Keratinocyte (primary cell): ENCODE measurements at regions not wholly inside any gene's neighbourhood (a gene's known extent, or its start where the extent isn't known, plus 50 kb on each side); places are given as distances from the start of the nearest gene placed in this dataset.

Experiments
- DNase-seq: peaks from one replicate; pipeline ENCODE4 v3.0.0-alpha.2; 2011; ENCODE audit warnings: low read depth, missing footprints, low spot score
- FAIRE-seq: peaks from 2 replicates; lab custom pipeline; 2011; peaks lifted over from hg19 to GRCh38; lab: Jason Lieb, UNC
- H2AFZ ChIP-seq: 2 replicates; pipeline ENCODE4 v1.6.0; 2012; ENCODE audit warnings: low read length, control low read depth, inconsistent platforms; ENCODE audit not compliant: control insufficient read depth
- H3K27ac ChIP-seq: 2 replicates; pipeline ENCODE4 v1.5.1; 2011; ENCODE audit warnings: low read length; ENCODE audit not compliant: control insufficient read depth, insufficient read depth
- H3K27me3 ChIP-seq: 3 replicates; pipeline ENCODE4 v1.6.0; 2011; ENCODE audit warnings: low read length; ENCODE audit not compliant: control insufficient read depth, insufficient read depth; ENCODE audit errors: extremely low read depth
- H3K36me3 ChIP-seq, 2 experiments: 2 replicates in 1 of 2; 3 replicates in 1 of 2; pipeline ENCODE4 v1.5.1; 2011; ENCODE audit warnings: low read length in 2 of 2, mild to moderate bottlenecking in 1 of 2; ENCODE audit not compliant: control insufficient read depth in 2 of 2, insufficient read depth in 2 of 2; ENCODE audit errors: extremely low read depth in 1 of 2
- H3K4me1 ChIP-seq: 3 replicates; pipeline ENCODE4 v1.5.1; 2011; ENCODE audit warnings: low read length; ENCODE audit not compliant: control insufficient read depth, insufficient read depth; ENCODE audit errors: extremely low read depth
- H3K4me2 ChIP-seq: 3 replicates; pipeline ENCODE4 v1.6.0; 2011; ENCODE audit warnings: low read depth, low read length; ENCODE audit not compliant: control insufficient read depth, insufficient read depth; ENCODE audit errors: extremely low read depth
- H3K4me3 ChIP-seq, 3 experiments: fragments of 200-600 bp in 1 of 3; sonication (generic) in 1 of 3; 2 replicates in 2 of 3; 3 replicates in 1 of 3; pipeline ENCODE4 v1.5.1; 2011 to 2016; ENCODE audit warnings: low read length in 3 of 3, mild to moderate bottlenecking in 3 of 3, control low read depth in 2 of 3, inconsistent platforms in 1 of 3, low read depth in 1 of 3, mixed read lengths in 1 of 3, mixed run types in 1 of 3, moderate library complexity in 1 of 3; ENCODE audit not compliant: control insufficient read depth in 2 of 3, insufficient read depth in 2 of 3; ENCODE audit errors: extremely low read depth in 1 of 3
- H3K79me2 ChIP-seq: 2 replicates; pipeline ENCODE4 v1.6.0; 2012; ENCODE audit warnings: low read length; ENCODE audit not compliant: control insufficient read depth, insufficient read depth
- H3K9ac ChIP-seq: 3 replicates; pipeline ENCODE4 v1.6.0; 2011; ENCODE audit warnings: low read length; ENCODE audit not compliant: control insufficient read depth, insufficient read depth; ENCODE audit errors: extremely low read depth
- H3K9me1 ChIP-seq: 3 replicates; pipeline ENCODE4 v1.6.0; 2011; ENCODE audit warnings: low read length; ENCODE audit not compliant: control insufficient read depth, insufficient read depth; ENCODE audit errors: extremely low read depth
- H3K9me3 ChIP-seq: 2 replicates; pipeline ENCODE4 v1.5.1; 2012; ENCODE audit warnings: low read depth, low read length; ENCODE audit not compliant: control insufficient read depth
- H4K20me1 ChIP-seq: 3 replicates; pipeline ENCODE4 v1.6.0; 2011; ENCODE audit warnings: low read length; ENCODE audit not compliant: control insufficient read depth, insufficient read depth; ENCODE audit errors: extremely low read depth
- CTCF ChIP-seq, 3 experiments: IDR thresholded peaks in 1 of 3; conservative IDR thresholded peaks in 1 of 3; optimal IDR thresholded peaks in 1 of 3; 2 replicates in 2 of 3; 3 replicates in 1 of 3; pipeline versions ENCODE3 to v1.5.1; 2011; ENCODE audit warnings: low read length in 3 of 3, mild to moderate bottlenecking in 3 of 3, moderate library complexity in 2 of 3, control low read depth in 1 of 3, inconsistent platforms in 1 of 3; ENCODE audit not compliant: insufficient read depth in 2 of 3; ENCODE audit errors: extremely low read depth in 1 of 3
- EZH2 ChIP-seq: IDR thresholded peaks from one replicate; pipeline ENCODE4 v1.6.1; 2012; ENCODE audit warnings: inconsistent platforms, mild to moderate bottlenecking, low read length, moderate library complexity
- dilution Hi-C: fragments of 300-500 bp; cut with MboI; formaldehyde crosslinking; loops from one replicate; pipeline ENCODE4 v1.7.0; 2020; ENCODE audit warnings: low sequenced_read_pairs; ENCODE audit not compliant: extremely low pct_ligation_motif_present

DNA sequence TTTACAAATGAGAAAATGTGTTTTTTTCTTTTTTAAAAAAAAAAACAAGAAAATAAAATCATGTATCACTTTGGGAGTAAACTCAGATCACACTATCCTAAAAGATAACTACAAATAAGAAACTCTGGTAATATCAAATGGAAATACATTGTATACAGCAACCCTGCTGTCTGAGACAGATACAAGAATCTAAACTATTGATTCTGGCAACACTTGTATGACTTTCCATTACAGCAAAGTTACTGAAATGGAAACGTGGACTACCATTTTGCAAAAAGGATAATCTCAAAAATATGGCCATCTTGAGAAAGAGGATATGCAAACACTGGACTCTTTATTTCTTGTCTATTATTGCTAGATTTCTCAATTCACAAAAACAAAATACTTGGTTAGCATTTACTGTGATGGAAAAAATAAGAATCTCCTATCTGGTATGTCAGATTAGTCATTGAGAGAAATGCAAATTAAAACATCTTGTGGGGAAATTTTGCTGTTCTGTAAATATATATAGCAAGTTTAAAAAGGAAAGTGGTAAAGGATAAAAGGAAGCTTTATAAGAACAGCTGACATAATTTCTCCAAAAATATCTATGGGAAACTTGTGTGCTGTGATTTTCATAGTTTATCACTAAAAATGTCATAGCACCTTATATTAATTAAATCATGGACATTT lies 112.9 kb upstream of the FER start:
- Histone ChIP-seq H3K9ac (no peak overlapping the region), H3K9me3 (no peaks in the 10 kb centered on the region), H3K27ac (no peak overlapping the region), H3K4me3 (no peak overlapping the region), H3K9me1 (no peaks in the 10 kb centered on the region), H3K36me3 (no peaks in the 10 kb centered on the region), H3K4me2 (no peak overlapping the region), H3K4me1 (peaks cover 3% of the 10 kb centered on the region), H3K79me2 (no peaks in the 10 kb centered on the region), H3K27me3 (no peaks in the 10 kb centered on the region), H2AFZ (no peak overlapping the region), H4K20me1 (no peaks in the 10 kb centered on the region)
- no peak for DNase-seq
- no peak for TF ChIP-seq CTCF (optimal IDR thresholded peaks at IDR 0.05 in 1 of 3, IDR thresholded peaks at IDR 0.05 in 1 of 3, conservative IDR thresholded peaks at IDR 0.05 in 1 of 3; ENCODE audit: extremely low read depth in 1 of 3, insufficient read depth in 2 of 3, low read length in 3 of 3)
- TF ChIP-seq EZH2, result no peak
- dilution Hi-C loops, result no loop called here
- no peak for FAIRE-seq

DNA sequence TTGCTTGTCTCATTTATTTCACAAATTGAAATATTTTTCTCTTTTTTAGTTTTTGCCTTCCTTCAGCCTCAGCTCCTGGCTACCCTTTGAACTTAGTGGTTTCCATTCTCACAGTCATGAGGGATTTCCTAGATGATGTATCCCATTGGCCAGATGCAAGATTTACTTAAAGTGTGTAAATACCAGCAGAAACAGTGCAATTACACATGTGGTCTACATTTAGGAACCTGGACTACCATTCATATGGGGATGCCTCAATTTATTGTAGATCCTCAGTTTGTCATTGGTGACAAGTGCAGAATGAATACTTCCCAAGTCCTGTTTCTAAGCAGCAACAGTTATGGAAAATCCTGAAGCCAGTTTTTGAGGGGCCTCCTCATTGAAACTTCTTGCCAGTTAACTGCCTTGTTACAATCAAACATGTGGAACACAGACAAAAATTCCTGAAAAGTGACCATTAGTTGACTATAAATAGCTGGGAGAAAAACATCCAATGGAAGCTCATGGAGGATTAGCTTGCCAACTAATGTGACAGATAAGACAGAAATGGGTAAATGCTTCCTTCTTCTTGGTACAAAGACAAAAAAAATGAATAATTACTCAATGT lies 113.6 kb upstream of the FER start:
- Histone ChIP-seq H3K9me1 (no peaks in the 10 kb centered on the region), H3K4me2 (no peak overlapping the region), H4K20me1 (no peaks in the 10 kb centered on the region), H3K27ac (no peak overlapping the region), H3K9me3 (no peaks in the 10 kb centered on the region), H3K79me2 (no peaks in the 10 kb centered on the region), H3K4me3 (no peak overlapping the region), H3K4me1 (peaks cover 3% of the 10 kb centered on the region), H2AFZ (no peak overlapping the region), H3K27me3 (no peaks in the 10 kb centered on the region), H3K9ac (no peak overlapping the region), H3K36me3 (no peaks in the 10 kb centered on the region)
- no peak for FAIRE-seq
- dilution Hi-C loops, result no loop called here
- TF ChIP-seq CTCF (optimal IDR thresholded peaks at IDR 0.05 in 1 of 3, IDR thresholded peaks at IDR 0.05 in 1 of 3, conservative IDR thresholded peaks at IDR 0.05 in 1 of 3; ENCODE audit: extremely low read depth in 1 of 3, insufficient read depth in 2 of 3, low read length in 3 of 3) (no peak), EZH2 (no peak)
- no peak for DNase-seq
